Gastroesophageal sphincter (tissue), 3 donors: ENCODE measurements at regions not wholly inside any gene's neighbourhood (a gene's known extent, or its start where the extent isn't known, plus 50 kb on each side); places are given as distances from the start of the nearest gene placed in this dataset.

ENCODE experiments used
- CTCF ChIP-seq, 4 experiments: fragments of 200-600 bp in 2 of 4; fragments of 450-650 bp in 2 of 4; sonication (generic) in 1 of 4; IDR thresholded peaks; one replicate each; pipeline ENCODE4 v1.5.1; 2017 to 2019; ENCODE audit warnings: antibody characterized with exemption in 4 of 4, mild to moderate bottlenecking in 2 of 4, moderate library complexity in 2 of 4
- EP300 ChIP-seq: sonication (generic); formaldehyde crosslinking; IDR thresholded peaks from one replicate; pipeline ENCODE4 v1.6.1; 2017; ENCODE audit warnings: antibody characterized with exemption, mild to moderate bottlenecking
- POLR2A ChIP-seq, 2 donors: fragments of 450-650 bp; IDR thresholded peaks; one replicate each; pipeline ENCODE4 v1.6.1; 2017; ENCODE audit warnings: antibody characterized with exemption in 2 of 2, mild to moderate bottlenecking in 2 of 2, moderate library complexity in 1 of 2
- POLR2AphosphoS5 ChIP-seq: sonication (generic); formaldehyde crosslinking; IDR thresholded peaks from one replicate; pipeline ENCODE4 v1.6.1; 2017; ENCODE audit warnings: antibody characterized with exemption

- TF ChIP-seq CTCF (IDR thresholded peaks at IDR 0.05) (no peak), POLR2AphosphoS5 (no peak), POLR2A (IDR thresholded peaks at IDR 0.05) (no peak), EP300 (no peak)
Measured at GRCh38 chrX:39835241-39835640, 262.5 kb downstream of the BCOR start.
